HEK293 (cell line): ENCODE measurements at regions not wholly inside any gene's neighbourhood (a gene's known extent, or its start where the extent isn't known, plus 50 kb on each side); places are given as distances from the start of the nearest gene placed in this dataset.

Experiments used
- CTCF ChIA-PET: fragments of 350-600 bp; formaldehyde crosslinking; extraction: SDS; loops from one replicate; lab custom pipeline; 2021; ENCODE audit warnings: antibody characterized with exemption; lab: Yijun Ruan, JAX
- POLR2A ChIA-PET: fragments of 300-600 bp; formaldehyde crosslinking; extraction: SDS; loops from one replicate; lab custom pipeline; 2020; ENCODE audit warnings: antibody characterized with exemption, inconsistent platforms; lab: Yijun Ruan, JAX
- H3K27ac ChIP-seq: fragments of 200-500 bp; sonication (Bioruptor generic); 2 replicates; pipeline ENCODE4 v1.5.1; 2014; ENCODE audit warnings: low read depth, low read length, control low read depth, inconsistent platforms; ENCODE audit errors: extremely low read depth
- H3K36me3 ChIP-seq, 2 experiments: fragments of 200-500 bp in 1 of 2; sonication (Bioruptor generic) in 1 of 2; 1 replicate in 1 of 2; 2 replicates in 1 of 2; pipeline ENCODE4 v1.5.1; 2014 to 2017; ENCODE audit warnings: inconsistent platforms in 2 of 2, low read length in 2 of 2; ENCODE audit not compliant: control insufficient read depth in 2 of 2, insufficient read depth in 1 of 2
- H3K4me1 ChIP-seq: fragments of 200-500 bp; sonication (Bioruptor generic); 2 replicates; pipeline ENCODE4 v1.5.1; 2014; ENCODE audit warnings: mild to moderate bottlenecking, low read length, inconsistent platforms; ENCODE audit not compliant: control insufficient read depth, insufficient read depth
- H3K4me3 ChIP-seq: 2 replicates; pipeline ENCODE4 v1.5.1; 2011; ENCODE audit warnings: low read depth, mild to moderate bottlenecking, control low read depth, low read length, moderate library complexity
- H3K9me3 ChIP-seq: fragments of 200-500 bp; sonication (Bioruptor generic); 2 replicates; pipeline ENCODE4 v1.5.1; 2014; ENCODE audit warnings: low read depth, low read length, inconsistent platforms; ENCODE audit not compliant: control insufficient read depth, insufficient read depth
- AEBP2 ChIP-seq: fragments of 450-650 bp; formaldehyde crosslinking; IDR thresholded peaks from 2 replicates; pipeline ENCODE4 v1.5.1; 2016; ENCODE audit warnings: missing biosample characterization, missing genetic modification characterization, borderline replicate concordance
- REST ChIP-seq: fragments of 450-650 bp; formaldehyde crosslinking; IDR thresholded peaks from 2 replicates; pipeline ENCODE4 v1.5.1; 2016; ENCODE audit warnings: missing biosample characterization, missing genetic modification characterization
- WT1 ChIP-seq: fragments of 450-650 bp; formaldehyde crosslinking; IDR thresholded peaks from 2 replicates; pipeline ENCODE4 v1.5.1; 2016; ENCODE audit warnings: missing biosample characterization, missing genetic modification characterization
- ZNF214 ChIP-seq: fragments of 450-650 bp; formaldehyde crosslinking; IDR thresholded peaks from 2 replicates; pipeline ENCODE4 v1.5.1; 2017; ENCODE audit warnings: missing biosample characterization, mild to moderate bottlenecking, missing genetic modification characterization, borderline replicate concordance
- ZNF24 ChIP-seq: fragments of 450-650 bp; formaldehyde crosslinking; IDR thresholded peaks from 2 replicates; pipeline ENCODE4 v1.5.1; 2016; ENCODE audit warnings: missing biosample characterization, missing genetic modification characterization
- ZNF274 ChIP-seq, 2 experiments: fragments of 200-500 bp in 1 of 2; fragments of 450-650 bp in 1 of 2; sonication (Bioruptor generic) in 1 of 2; formaldehyde crosslinking in 1 of 2; IDR thresholded peaks; 2 replicates each; pipeline versions ENCODE4 v1.5.1 to v1.6.1; 2014 to 2016; ENCODE audit warnings: borderline replicate concordance in 1 of 2, inconsistent platforms in 1 of 2, low read length in 1 of 2, missing biosample characterization in 1 of 2, missing genetic modification characterization in 1 of 2
- ZNF280D ChIP-seq: fragments of 450-650 bp; formaldehyde crosslinking; IDR thresholded peaks from 2 replicates; pipeline ENCODE4 v1.5.1; 2016; ENCODE audit warnings: missing biosample characterization, missing genetic modification characterization
- ZNF311 ChIP-seq: fragments of 450-650 bp; formaldehyde crosslinking; IDR thresholded peaks from 2 replicates; pipeline ENCODE4 v1.5.1; 2017; ENCODE audit warnings: missing biosample characterization, missing genetic modification characterization, borderline replicate concordance
- ZNF449 ChIP-seq: fragments of 450-650 bp; formaldehyde crosslinking; IDR thresholded peaks from 2 replicates; pipeline ENCODE4 v1.5.1; 2017; ENCODE audit warnings: missing biosample characterization, mild to moderate bottlenecking, missing genetic modification characterization, moderate library complexity
- ZNF510 ChIP-seq: fragments of 450-650 bp; formaldehyde crosslinking; IDR thresholded peaks from 2 replicates; pipeline ENCODE4 v1.5.1; 2018; ENCODE audit warnings: mild to moderate bottlenecking, missing genetic modification characterization, missing biosample characterization; ENCODE audit not compliant: insufficient replicate concordance
- ZNF621 ChIP-seq: fragments of 450-650 bp; formaldehyde crosslinking; IDR thresholded peaks from 2 replicates; pipeline ENCODE4 v1.5.1; 2017; ENCODE audit warnings: missing biosample characterization, missing genetic modification characterization
- ZNF626 ChIP-seq: fragments of 450-650 bp; sonication (Bioruptor Pico); formaldehyde crosslinking; IDR thresholded peaks from 2 replicates; pipeline ENCODE4 v1.5.1; 2018; ENCODE audit warnings: missing biosample characterization, missing genetic modification characterization, inconsistent platforms
- ZNF692 ChIP-seq: fragments of 450-650 bp; formaldehyde crosslinking; IDR thresholded peaks from 2 replicates; pipeline ENCODE4 v1.5.1; 2016; ENCODE audit warnings: missing biosample characterization, missing genetic modification characterization
- ZNF747 ChIP-seq: fragments of 450-650 bp; formaldehyde crosslinking; IDR thresholded peaks from 2 replicates; pipeline ENCODE4 v1.5.1; 2016; ENCODE audit warnings: missing biosample characterization, missing genetic modification characterization
- ZNF785 ChIP-seq: fragments of 450-650 bp; formaldehyde crosslinking; IDR thresholded peaks from 2 replicates; pipeline ENCODE4 v1.5.1; 2016; ENCODE audit warnings: missing biosample characterization, missing genetic modification characterization

- Histone ChIP-seq H3K9me3 (no peaks in the 10 kb centered on the region), H3K36me3 (no peaks in the 10 kb centered on the region), H3K27ac (no peak overlapping the region), H3K4me3 (no peak overlapping the region), H3K4me1 (no peaks in the 10 kb centered on the region)
- TF ChIP-seq ZNF626 (tag by site-specific recombination) (no peak), REST (no peak), ZNF274 (IDR thresholded peaks at IDR 0.05; ENCODE audit: low read length) (no peak), ZNF274 (tag by site-specific recombination; IDR thresholded peaks at IDR 0.05; ENCODE audit: borderline replicate concordance) (no peak), ZNF311 (tag by site-specific recombination) (no peak), WT1 (no peak), ZNF280D (tag by site-specific recombination) (no peak), ZNF621 (tag by site-specific recombination) (no peak), AEBP2 (tag by site-specific recombination) (no peak), ZNF24 (tag by site-specific recombination) (no peak), ZNF214 (tag by site-specific recombination) (no peak), ZNF785 (tag by site-specific recombination) (no peak), ZNF510 (tag by site-specific recombination) (no peak), ZNF449 (tag by site-specific recombination) (no peak), ZNF692 (tag by site-specific recombination) (no peak), ZNF747 (no peak)
- ChIA-PET CTCF (interaction anchor here (0.7 kb wide), 1 partner anchor 380 kb away, joined by 4 read pairs; no protein-coding TSS in a partner anchor), POLR2A (no interaction called here)
Observed at GRCh38 chr3:27943106-27943505, 221.0 kb upstream of the EOMES start.
